NCI-H748 treated with DMSO at 0.1 percent for 48 hours (cell line): ENCODE measurements at regions not wholly inside any gene's neighbourhood (a gene's known extent, or its start where the extent isn't known, plus 50 kb on each side); places are given as distances from the start of the nearest gene placed in this dataset.
"Not testable (repeated sequence)": the region's sequence is repeated elsewhere in the genome, so short reads cannot be mapped to it uniquely, and the experiment has no call there.

Experiments
- DNase-seq: peaks from one replicate; lab custom pipeline; 2025; lab: John Stamatoyannopoulos, UW

DNA sequence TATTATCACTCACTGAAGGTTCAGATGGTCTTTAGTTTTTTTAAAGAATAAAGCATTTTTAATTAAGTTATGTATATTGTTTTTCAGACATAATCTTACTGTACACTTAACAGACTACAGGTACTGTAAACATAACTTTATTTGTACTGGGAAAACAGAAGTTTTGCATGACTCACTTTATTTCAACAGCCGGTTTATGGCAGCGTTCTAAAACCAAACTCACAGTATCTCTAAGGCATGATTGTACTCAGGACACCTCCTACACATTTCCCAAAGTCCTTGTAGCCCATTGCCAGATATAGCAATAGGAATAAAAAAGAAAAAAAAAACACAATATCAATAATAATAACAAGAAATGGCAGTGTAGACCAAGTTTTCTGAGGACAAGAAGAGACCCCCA lies 1341.4 kb downstream of the FSCB start:
- no peak for DNase-seq

DNA sequence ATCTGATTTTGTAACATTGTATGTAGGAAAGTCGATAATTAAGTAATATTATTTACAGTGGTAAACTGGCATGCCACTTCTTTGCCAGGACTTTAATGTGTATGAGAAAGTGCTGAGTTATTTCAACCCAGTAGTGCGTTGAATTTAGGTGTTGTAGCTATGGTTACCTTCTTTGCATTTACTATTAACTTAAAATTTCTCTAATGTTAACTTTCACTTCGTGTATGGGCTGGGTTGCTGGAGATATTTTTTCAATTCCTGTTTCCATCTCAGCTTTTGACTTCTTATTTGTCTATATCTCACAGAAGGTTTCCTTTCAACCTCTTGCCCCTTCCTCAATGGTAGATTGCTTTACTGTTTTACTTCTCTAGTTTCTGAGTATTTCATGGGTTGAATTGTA lies 1345.6 kb downstream of the FSCB start:
- DNase-seq: no peak

DNA sequence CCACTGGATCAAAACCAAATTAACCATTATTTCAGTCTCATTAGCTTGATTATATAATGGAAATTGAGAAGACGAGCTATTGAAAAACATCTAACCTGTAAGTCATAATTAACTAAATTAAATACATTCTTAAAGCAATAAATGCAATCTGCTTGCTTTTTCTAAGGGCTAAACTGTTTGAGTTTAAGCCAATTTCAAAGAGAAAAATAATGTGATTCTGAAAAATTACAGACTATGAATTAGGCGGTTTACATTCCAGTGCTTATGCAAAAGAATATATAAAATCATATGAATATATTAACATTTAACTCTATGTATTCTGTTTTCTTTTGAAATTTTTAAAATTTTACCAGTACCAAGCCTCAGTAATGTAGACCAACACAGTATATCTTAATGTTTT lies 1349.4 kb downstream of the FSCB start:
- DNase-seq: no peak

DNA sequence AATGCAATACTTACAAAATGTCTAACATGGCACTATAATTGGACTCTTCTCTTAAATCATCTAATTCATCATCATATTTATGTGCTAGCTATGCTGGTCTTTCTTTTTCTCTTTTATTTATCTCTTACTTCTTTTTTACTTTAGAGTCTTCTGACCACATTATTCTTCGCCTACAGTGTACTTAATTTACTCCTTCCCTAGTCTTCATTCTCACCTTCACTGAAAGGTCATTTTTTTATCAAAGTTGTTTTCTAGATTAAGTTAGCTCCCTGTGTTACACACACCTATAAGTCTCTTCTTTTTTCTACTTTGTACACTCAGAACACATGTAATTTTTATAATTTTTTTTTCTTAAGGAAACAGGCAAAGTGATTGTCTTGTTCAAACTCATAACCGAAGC lies 1351.2 kb downstream of the FSCB start:
- no peak for DNase-seq

- DNase-seq: no peak
Measured at GRCh38 chr14:43155258-43155657, 1351.8 kb downstream of the FSCB start.

- no peak for DNase-seq
Measured at GRCh38 chr14:43147485-43147884, 1359.6 kb downstream of the FSCB start.

DNA sequence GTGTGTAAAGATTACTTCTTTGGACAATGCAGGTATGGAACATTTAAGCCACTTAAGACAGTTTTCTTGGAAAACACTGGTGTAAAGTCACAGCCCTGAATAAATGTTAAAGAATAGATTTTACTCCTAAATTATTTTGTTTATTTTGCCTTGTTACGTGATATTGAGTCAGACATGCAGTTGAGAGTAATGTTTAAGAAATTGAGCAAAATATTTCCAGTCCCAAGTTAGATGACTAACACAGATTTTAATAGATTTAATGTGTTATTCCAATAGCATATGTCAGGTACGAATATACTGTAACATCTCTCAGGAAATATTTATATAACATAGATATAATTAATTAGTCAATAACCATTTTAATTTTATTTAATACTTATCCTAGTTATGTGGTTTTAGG lies 1361.7 kb downstream of the FSCB start:
- no peak for DNase-seq

GRCh38 chr14:43143106-43143505 lies 1364.0 kb downstream of the FSCB start:
- DNase-seq: no peak

GRCh38 chr14:43141636-43142191 lies 1365.4 kb downstream of the FSCB start:
- no peak for DNase-seq

GRCh38 chr14:43140453-43140852 lies 1366.6 kb downstream of the FSCB start:
- no peak for DNase-seq

DNA sequence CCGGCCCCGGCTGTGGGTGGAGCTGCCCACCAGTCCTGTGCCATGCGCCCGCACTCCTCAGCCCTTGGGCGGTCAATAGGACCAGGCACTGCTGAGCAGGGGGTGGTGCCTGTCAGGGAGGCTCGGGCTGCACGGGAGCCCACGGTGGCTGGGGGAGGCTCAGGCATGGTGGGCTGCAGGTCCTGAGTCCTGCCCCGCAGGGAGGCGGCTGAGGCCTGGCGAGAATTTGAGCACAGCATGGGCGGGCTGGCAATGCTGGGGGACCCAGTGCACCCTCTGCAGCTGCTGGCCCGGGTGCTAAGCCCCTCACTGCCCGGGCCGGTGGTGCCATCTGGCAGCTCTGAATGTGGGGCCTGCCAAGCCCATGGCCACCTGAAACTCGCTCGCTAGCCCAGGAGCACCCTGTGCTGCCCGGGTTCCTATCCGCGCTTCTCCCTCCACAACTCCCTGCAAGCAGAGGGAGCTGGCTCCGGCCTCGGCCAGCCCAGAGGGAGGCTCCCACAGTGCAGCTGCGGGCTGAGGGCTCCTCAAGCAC lies 1371.1 kb downstream of the FSCB start:
- no peak for DNase-seq

GRCh38 chr14:43132441-43132840 lies 1374.6 kb downstream of the FSCB start:
- DNase-seq: no peak

GRCh38 chr14:43128429-43128828 lies 1378.7 kb downstream of the FSCB start:
- not testable (repeated sequence) for DNase-seq

- DNase-seq: not testable (repeated sequence)
Measured at GRCh38 chr14:43127874-43128273, 1379.2 kb downstream of the FSCB start.

DNA sequence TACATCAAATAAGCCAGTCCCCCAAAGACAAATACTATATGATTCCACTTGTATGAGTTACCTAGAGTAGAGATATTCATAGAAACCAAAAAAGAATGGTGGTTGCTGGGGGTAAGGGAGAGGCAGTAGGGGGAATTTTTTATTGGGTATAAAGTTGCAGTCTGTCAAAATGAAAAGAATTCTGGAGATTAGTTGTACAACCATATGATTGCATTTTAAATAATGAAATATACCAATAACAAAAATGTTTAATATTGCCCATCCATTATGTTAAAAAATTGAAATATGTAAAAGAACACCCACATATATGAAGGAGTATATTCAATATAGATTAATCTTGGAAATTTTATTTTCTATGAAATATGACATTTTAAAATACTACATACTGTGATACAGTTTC lies 1383.5 kb downstream of the FSCB start:
- no peak for DNase-seq

- no peak for DNase-seq
Measured at GRCh38 chr14:43119672-43120071, 1387.4 kb downstream of the FSCB start.

- DNase-seq: no peak
Measured at GRCh38 chr14:43116341-43116740, 1390.7 kb downstream of the FSCB start.

DNA sequence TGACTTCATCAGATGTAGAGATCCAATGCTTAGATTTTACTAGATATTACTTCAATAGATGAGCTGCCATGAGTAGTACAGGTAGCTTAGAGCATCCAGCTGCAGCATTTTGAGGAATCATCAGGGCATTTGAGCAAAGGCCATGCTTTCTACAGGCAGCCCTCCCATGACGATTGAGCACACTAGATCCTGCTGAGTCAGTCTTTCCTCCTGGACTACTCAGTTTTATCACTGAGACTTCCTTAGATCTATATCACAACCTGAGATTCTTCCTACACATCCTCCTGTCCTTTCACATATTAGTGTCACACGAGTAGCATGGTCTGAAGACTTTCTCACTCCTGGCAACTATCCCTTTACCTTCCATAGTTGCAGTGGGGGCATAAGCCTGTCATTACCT lies 1401.8 kb downstream of the FSCB start:
- no peak for DNase-seq

- DNase-seq: no peak
Measured at GRCh38 chr14:43090380-43090779, 1416.7 kb downstream of the FSCB start.

- DNase-seq: peak; percentile 9
Measured at GRCh38 chr14:43087666-43088065, 1419.4 kb downstream of the FSCB start.

- DNase-seq: no peak
Measured at GRCh38 chr14:43085819-43086218, 1421.3 kb downstream of the FSCB start.

- not testable (repeated sequence) for DNase-seq
Measured at GRCh38 chr14:43067372-43067771, 1439.7 kb downstream of the FSCB start.

GRCh38 chr14:43056106-43056505 lies 1449.4 kb downstream of the LRFN5 start:
- DNase-seq: no peak

- DNase-seq: no peak
Measured at GRCh38 chr14:43052897-43053296, 1446.2 kb downstream of the LRFN5 start.
